ENCODE measurements at regions not wholly inside any gene's neighbourhood (a gene's known extent, or its start where the extent isn't known, plus 50 kb on each side); places are given as distances from the start of the nearest gene placed in this dataset.
"Not testable (repeated sequence)": the region's sequence is repeated elsewhere in the genome, so short reads cannot be mapped to it uniquely, and the experiment has no call there.

DNA sequence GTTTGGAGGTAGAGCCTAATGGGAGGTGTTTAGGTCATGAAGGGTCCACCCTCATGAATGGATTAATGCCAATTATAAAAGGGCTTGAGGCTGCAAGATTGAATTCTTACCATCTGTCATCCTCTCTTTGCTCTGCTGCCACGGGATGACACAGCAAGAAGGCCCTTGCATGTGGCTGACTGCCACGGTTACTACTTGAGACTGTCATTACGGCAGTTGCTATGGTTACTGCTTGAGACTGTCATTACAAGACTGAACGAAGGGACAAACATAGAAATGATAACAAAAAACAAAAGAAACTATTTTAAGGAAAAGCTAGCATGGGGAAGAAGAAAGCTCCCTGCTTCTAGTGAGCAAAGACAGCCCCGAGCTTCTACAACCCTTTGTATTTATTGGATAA is 715.0 kb downstream of the TFAP2A start:
- no peak for DNase-seq (ENCODE audit: low spot score)

DNA sequence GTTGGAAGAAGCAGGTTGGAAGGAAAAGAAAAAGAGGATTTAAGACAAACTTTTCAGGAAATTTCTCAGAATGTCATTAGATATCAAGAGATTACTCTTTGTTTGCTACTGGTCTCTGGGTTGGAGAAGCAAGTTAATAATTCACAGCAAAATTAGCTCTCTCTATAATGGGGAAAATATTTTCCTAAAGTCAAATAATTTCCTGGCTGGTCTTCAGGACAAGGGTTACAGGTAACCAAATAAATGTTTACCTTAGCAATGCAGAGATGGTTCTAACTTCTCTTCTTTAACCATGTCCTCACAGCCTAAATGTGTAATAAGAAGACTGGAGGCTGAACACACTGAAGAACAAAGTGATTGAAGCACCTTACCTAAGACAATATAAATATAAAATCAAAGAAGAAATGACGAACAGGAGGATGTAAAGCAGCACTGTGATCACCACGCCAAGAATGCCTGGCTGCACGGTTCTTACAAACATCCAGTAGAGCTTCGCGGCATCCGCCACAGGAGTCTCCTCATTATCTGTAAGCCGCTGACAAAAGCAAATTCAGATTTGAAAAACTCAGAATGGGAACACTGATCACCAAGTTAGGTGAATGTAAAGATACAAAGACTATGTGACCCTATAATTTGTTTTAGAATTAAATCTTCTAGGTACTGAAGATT is 717.5 kb downstream of the TFAP2A start:
- DNase-seq (ENCODE audit: low spot score): no peak

DNA sequence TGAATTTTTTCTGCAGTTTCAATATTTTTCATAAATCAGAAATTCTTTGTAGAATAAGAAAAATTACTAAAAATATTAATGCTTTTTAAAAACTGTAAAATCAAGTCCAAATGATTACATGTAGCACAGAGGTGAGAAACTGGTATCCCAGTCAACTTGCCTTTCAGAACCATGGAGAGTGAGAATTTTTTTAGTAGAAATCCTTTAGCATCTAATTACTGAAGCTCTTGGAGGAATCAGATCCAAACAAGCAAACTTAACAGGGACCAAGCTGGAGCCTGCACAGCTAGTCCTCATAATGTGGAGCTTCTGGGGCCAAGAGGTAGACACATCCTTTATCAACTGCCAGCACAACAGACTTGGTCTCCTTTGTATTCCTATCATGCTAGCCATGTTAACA is 724.5 kb downstream of the TFAP2A start:
- no peak for DNase-seq (ENCODE audit: low spot score)

DNA sequence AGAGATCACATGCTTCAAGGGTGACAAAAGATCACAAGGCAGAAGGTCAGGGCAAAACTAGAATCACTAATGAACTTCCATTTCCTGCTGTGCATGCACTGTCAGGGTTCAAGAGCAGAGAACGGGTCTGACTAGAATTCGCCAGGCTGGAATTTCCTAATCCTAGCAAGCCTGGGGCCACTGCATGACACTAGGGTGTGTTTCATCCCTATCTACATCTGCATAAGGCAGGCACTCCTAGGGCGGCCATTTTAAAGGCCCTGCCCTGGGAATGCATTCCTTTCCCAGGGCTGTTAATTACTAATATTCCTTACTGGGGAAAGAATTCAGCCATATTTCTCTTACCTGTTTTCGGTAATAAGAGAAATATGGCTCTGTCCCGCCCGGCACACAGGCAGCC is 734.1 kb downstream of the TFAP2A start:
- not testable (repeated sequence) for DNase-seq (ENCODE audit: low spot score)

DNA sequence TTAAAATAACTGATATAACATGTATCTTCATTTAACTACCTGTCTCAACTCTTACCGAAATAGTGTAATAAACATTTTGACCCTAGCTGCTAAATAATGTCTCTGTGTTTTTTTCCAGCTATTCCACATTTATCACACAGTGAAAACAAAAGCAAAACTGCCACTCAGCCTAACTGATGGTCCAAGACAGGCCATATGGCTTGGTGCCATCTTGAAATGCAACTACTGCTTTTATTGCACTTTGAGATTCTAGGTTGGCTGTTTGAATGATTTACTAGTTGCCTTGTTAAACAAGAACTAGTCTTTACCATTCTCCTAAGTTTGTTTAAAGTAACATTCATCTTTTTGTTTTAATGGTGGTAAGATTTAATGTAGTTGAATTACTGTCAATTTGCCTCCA is 739.8 kb downstream of the TFAP2A start:
- no peak for DNase-seq (ENCODE audit: low spot score)

DNA sequence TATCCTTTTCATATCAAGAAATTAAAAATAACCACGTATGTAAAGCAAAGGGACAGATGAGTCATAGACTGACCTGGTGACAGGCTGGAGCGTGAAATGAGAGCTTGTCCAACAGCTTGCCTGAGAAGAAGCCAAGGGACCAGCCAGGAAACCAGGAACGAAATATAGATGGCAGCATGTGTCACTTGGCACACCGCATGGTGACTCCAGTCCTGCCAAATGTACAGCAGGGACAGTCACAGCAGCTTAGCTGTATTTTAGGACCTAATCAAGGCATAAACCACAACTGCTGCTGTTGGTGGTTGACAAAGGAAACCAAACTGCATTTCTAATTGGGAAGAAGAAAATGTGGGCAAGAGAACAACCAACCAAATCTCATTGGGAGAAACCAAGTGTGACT is 755.0 kb downstream of the TFAP2A start:
- no peak for DNase-seq (ENCODE audit: low spot score)

DNA sequence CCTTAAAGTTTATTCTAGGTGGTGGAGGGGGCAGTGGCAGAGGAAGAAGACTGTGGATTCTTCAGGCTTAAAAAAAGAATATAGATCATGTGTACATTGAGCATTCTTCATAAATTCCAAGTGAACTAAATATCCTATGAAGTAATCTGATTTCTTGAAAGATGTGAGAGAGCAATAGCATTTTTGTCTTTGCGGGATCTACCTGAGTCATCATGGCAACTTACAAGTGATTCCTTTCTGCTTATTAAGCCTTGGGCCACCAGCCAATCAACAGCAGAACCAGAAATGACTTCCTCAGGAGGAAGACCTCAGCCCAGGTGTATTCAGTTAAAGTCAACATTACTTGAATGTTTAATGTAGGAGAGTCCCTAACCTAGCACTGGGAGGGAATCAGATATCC is 756.9 kb downstream of the TFAP2A start:
- no peak for DNase-seq (ENCODE audit: low spot score)

DNA sequence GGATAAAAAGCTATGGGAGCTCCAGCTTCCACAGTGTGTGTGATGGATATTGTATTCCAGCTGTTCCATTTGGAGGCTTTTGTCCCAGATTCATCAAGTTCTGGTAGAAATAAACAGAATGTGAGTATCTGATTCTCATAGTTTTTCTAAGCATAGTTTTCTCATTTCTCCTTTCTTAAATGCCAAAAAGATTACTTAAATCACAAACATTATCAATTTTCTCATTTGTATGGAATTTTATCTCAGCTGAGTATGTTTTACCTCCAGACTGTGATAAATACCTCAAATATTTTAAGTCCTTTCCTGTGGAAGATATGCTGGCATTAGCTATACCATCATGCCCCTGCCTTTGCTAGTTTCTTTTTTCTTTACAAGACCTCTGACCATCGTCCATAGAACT is 767.3 kb downstream of the TFAP2A start:
- DNase-seq (ENCODE audit: low spot score): no peak

DNA sequence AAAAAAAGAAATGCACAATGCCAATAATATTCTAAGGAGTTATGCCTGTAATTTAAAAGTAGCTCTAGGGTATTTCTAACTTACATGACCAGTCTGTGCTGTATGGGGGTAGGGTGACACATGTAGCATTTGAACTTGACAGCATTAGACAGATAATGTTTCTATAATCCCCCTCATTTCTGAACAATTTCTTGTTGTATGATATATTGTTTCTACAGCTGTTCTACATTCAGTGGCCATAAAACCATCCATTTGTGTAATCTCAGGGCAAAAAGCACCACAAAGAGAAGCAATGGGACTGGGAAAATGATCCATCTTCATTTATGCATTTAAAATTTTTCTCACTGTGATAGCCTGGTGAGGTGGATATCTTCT is 767.8 kb downstream of the TFAP2A start:
- DNase-seq (ENCODE audit: low spot score): no peak

DNA sequence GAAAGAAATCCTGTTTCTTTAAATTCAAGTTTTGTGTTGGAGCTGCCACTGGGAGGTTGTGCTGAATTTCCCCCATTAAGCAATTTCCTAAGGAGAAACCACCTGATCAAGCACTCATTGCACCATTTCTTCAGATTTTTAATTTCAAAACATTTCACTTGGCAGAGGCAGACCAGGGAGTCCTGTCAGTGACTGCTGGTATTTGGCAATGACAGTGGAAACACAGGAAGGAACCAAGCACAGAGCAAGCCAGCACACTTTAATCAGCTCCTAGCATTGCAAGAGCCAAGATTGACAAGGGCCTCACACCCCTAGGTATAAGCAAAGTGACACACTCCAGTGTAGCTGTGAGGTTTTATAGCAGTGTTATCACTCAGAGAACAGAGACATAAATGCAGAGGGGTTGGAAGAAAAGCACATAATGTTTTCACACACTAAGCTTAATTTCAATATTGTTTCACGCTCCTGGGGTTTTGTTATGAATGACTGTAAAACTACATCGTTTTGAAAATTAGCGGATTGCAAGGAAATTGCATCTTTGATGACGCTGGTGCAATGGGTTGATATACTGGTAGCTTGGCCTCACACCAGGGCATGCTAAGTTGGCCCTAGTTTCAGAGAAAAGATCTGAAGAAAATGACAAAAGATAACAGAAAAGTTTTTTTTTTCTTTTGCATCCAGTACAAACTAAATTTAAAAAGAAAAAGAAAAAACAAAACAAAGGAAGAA is 768.4 kb downstream of the TFAP2A start:
- DNase-seq (ENCODE audit: low spot score): no peak

DNA sequence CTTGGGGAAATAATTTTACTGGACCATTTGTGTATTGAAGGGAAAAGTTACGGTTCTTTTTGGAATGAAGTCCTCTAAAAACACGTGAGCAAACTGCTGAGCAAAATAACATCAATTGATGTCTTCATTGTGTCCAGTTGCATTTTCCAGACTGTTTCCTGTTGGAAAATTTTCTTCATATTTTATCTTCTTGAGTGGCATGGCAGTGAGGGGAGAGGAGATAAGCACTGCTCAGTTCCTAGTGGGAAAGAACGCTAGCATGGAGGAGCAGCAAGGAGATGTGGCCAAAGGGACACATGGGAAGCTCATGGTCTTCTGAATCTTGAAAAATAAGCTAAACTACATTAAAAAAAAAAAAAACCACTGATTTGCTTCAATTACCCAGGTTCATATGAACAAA is 776.0 kb downstream of the TFAP2A start:
- no peak for DNase-seq (ENCODE audit: low spot score)

DNA sequence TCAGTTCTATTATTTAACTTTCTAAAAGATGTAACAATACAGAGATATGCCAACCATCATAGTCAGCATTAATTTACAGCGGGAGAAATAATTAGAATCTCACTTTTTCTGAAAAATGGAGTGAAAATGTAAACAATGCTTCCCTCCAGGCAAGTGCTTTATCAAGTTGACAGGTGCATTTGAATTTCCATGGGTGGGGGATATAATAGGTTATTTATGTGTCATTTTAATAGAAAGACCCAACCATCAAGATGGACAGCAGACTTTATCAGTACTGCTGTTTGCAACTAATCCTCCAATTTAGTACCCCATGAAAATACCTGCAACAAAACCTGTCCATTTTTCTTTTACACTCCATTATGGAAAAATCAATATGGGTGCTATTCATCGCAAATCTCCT is 780.1 kb downstream of the TFAP2A start:
- DNase-seq (ENCODE audit: low spot score): no peak

DNA sequence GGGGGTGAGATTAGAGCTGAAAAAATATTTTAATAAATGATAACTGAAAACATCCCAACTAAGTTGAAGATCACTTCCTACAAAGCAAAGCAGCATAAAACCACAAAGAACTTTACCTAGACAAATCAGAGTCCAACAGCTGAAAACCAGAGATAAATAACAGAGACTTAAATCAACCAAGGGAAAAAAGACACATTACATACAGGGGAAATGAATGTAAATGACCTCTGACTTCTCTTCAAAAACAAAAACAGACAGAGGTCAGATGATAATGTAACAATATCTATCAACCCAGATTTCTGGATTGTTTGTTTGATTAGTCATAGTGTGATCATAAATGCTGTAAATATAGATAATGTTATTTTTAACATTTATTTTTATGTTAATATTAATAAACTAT is 782.8 kb downstream of the TFAP2A start:
- no peak for DNase-seq (ENCODE audit: low spot score)

DNA sequence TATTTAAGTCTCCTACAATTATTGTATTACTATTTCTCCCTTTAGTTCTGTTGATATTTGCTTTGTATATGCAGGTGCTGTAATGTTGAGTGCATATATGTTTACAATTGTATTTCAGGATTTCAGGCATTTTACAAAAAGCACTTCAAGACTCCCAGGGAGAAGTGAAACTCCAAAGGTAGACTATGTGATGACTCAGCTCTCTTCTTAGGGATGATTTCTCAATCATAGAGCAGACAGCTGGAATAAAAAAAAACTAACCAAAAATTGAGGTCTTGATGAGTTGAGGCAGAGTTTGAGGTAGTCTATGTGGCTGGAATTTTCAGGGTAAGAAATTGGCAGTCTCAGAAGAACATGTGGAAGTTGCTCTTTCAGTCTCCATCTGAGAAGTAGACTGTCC is 786.1 kb downstream of the TFAP2A start:
- no peak for DNase-seq (ENCODE audit: low spot score)

DNA sequence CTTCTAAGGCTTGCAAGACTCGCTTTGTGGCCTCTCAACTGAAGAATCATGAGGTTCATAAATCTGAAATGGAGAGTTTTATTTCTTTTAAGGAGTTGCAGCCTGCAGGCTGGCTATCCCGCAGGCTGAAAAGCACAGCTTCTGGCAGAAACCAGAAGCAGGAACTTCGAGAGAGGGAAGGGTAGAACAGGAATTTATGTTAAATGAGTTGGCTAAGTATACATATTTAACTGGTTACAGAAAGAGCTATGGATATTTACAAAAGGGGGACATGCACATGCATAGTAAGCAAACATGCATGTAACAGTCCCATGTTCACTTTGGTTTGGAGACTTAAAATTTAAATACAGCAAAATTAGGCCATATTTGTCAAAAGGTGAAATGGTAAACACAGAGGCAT is 787.0 kb downstream of the TFAP2A start:
- DNase-seq (ENCODE audit: low spot score): no peak

DNA sequence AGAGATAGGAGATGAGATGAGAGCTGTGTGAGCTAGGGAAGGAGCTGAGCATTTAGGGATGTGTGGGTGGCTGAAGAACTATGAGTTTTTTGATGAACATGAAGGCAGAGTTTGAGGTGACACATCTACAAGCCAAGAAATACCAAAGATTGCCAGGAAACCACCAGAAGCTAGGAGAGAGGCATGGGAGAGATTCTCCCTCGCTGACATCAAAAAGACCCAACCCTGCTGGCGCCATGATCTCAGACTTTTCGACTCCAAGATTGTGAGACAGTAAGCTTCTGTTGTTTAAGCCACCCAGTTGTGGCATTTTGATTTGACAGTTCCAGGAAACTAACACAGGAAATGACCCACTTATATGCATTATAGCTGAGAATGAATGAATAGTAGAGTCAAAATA is 790.9 kb downstream of the TFAP2A start:
- DNase-seq (ENCODE audit: low spot score): no peak

DNA sequence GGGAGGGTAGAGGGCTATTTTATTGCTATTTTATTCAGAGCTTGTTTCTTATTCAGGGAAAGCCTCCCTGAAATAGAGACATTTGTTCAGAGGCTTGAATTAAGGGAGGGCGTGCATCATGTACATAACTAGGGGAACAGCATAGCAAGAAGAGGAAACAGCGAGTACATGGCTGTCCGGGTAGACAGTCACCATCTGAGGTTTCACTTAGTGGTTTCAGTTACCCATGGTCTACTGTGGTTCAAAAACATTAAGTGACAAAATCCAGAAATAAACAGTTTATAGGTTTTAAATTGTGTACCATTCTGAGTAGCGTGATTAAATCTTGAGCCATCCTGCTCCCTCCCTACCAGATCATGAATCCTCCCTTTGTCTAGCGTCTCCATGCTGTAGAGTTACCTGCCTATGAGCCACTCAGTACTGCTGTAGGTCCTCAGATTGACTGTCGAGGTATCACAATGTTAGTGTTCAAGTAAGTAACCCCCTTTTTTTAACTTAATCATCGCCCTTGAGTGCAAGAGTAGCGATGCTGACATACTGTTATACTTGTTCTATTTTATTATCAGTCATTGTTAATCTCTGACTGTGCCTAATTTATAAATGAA is 791.5 kb downstream of the TFAP2A start:
- DNase-seq (ENCODE audit: low spot score): no peak

DNA sequence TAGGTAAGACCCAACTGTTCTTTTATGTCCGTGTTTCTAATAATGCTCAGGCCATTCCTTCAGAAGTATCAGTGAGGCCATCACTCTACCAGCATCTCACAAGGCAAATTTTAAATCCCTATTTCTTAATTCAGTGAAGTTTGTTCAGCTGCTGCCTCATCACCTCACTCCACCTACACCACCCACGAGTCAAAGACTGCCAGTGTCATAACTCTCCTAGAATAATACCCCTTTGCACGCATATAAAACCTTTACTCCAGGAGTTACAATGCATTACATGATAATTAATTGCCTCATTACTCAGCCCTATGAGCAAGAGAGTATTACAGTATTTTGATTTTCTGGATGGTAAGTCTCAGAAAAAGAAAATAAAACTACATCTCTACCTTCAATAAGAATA is 793.6 kb downstream of the TFAP2A start:
- no peak for DNase-seq (ENCODE audit: low spot score)

DNA sequence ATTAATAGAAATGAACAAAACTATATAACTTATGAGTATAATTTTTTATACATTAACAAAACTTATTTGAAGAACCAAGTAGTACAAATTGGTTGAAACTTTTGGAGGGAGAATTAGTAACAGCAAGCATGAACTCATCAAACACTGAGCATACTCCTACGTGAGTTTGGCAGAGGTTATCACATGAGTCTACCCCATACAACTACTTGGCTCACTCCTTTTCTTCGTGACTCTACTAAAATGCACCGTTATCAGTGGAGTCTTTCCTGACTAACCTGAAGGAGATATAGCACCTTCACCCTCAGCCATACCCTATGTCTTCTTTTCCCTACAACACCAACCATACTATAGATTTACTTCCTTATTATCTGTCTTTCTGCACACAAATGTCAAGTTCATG is 794.2 kb downstream of the TFAP2A start:
- no peak for DNase-seq (ENCODE audit: low spot score)

DNA sequence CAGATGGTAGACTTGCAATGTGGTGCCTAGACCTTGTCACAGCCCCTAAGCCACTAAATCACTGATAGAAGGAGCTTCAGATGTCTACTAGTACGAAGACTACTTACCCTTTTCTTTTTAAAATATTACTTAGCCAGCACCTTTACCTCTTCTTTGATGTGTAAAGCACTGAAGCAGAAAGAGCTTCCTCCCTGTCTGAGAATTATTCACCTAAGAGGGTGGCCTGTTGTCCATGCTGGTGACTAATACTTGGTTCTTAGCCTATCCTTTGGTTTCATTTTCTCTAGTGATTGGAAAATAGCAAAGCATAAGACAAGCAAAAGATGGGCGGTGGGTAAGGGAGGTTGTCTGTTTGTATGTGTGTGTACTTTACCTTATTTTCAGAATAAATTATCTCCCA is 794.6 kb downstream of the TFAP2A start:
- peak; percentile 1 for DNase-seq (ENCODE audit: low spot score)

DNA sequence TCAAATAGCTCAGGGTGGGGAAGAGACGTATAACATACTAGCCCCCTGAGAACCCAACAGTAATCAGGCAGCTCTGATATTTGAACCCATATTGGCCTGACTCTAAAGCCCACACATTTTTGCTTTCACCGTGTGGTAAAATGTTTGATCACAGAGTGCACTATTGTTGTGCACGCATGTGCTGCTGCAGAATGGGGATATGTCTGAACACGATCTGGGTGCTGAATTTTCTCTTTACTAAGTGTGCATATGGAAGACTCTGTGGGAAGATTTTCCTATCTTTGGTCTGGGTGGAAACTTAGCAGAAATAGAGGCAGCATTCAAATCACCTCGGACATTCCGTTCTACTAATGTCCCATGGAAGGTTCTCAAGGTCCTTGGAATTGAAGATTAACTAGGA is 800.1 kb downstream of the TFAP2A start:
- no peak for DNase-seq (ENCODE audit: low spot score)

DNA sequence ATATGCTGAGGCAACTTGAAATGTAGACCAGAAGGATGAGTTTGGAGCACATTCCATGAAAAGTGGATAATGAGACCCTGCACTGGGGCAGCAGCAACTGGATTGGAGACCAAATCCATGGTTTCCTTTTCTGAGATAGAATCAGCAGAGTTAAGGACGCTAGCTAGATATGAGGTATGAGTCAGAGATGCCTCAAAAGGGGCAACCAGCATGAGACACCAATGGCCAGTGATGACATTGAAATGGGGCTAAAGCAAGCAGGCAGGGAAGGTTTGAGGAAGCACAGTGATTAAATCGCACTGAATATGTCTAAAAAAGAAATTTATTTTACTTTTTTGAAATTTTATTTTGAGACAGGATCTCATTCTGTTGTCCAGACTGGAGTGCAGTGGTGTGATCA is 802.4 kb downstream of the TFAP2A start:
- no peak for DNase-seq (ENCODE audit: low spot score)

DNA sequence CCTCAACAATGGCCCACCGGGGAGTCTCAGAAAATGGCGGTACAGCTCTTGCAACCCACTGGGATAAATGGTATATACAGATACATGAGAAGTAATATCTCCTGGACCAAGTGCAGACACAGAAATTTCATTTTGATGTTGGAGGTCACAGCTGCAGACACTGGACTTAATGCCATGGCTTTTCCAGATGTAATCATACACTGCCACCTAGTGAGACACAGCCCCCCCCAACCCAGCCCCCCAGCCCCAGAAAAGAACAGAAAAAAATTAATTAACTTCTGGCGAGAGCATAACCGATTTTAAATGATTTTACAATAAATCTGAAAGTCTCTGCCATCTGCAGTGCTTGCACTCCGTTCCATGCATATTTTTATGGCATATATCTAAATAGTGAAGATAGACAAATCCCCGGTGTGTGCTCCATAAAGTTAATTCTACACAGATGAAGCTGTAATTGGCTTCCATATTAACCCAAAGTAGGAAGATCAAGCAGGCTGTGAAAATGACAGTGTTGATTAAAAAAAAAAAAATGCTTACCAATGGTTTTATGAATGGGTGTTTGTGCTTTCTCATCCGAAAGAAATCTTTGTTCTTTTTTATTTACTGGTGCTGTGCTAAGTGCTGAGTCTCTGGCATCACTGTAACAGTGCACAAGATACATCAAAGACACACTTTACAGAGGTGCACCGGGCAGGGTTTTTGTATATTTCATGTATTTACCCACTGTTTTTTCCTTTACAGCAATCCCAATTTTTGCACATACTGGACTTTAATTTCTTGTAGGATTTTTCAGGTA is 804.1 kb downstream of the TFAP2A start:
- no peak for DNase-seq (ENCODE audit: low spot score)

All from SW480 (cell line).